ENCODE measurements at regions not wholly inside any gene's neighbourhood (a gene's known extent, or its start where the extent isn't known, plus 50 kb on each side); places are given as distances from the start of the nearest gene placed in this dataset.

GRCh38 chr2:11022064-11022463, 110.3 kb downstream of the KCNF1 start (continued):
- no peak for TF ChIP-seq CHD7 (IDR thresholded peaks at IDR 0.05; ENCODE audit: insufficient replicate concordance, low read length)
- no peak for TF ChIP-seq TAF7 (optimal IDR thresholded peaks at IDR 0.05; ENCODE audit: borderline replicate concordance, low read depth, low read length)
- TF ChIP-seq RAD21 (IDR thresholded peaks at IDR 0.05 in 1 of 2, conservative IDR thresholded peaks at IDR 0.05 in 1 of 2; ENCODE audit: low read depth in 2 of 2, low read length in 2 of 2) = peak; percentile 39 to 56; a peak in 3 of 4 replicates
- no peak for TF ChIP-seq SP1 (IDR thresholded peaks at IDR 0.05; ENCODE audit: low read depth, low read length)
- TF ChIP-seq JUND (IDR thresholded peaks at IDR 0.05; ENCODE audit: low read length) = no peak
- TF ChIP-seq GABPA (IDR thresholded peaks at IDR 0.05; ENCODE audit: borderline replicate concordance, insufficient read depth, low read length) = no peak
- no peak for TF ChIP-seq SUZ12 (IDR thresholded peaks at IDR 0.05; ENCODE audit: low read length)
- TF ChIP-seq MAX (IDR thresholded peaks at IDR 0.05) = peak; percentile 20; the same call in 1 of the 2 replicates
- no peak for TF ChIP-seq SIN3A (conservative IDR thresholded peaks at IDR 0.05 in 1 of 2, IDR thresholded peaks at IDR 0.05 in 1 of 2; ENCODE audit: low read depth in 1 of 2, low read length in 2 of 2)
- no peak for TF ChIP-seq E2F6 (IDR thresholded peaks at IDR 0.05)

Data from H1 (cell line).